ENCODE measurements at regions not wholly inside any gene's neighbourhood (a gene's known extent, or its start where the extent isn't known, plus 50 kb on each side); places are given as distances from the start of the nearest gene placed in this dataset.
A peak's percentile ranks its signal among the peaks of the same experiment; 100 is the strongest.
"Not testable (repeated sequence)": the region's sequence is repeated elsewhere in the genome, so short reads cannot be mapped to it uniquely, and the experiment has no call there.

DNA sequence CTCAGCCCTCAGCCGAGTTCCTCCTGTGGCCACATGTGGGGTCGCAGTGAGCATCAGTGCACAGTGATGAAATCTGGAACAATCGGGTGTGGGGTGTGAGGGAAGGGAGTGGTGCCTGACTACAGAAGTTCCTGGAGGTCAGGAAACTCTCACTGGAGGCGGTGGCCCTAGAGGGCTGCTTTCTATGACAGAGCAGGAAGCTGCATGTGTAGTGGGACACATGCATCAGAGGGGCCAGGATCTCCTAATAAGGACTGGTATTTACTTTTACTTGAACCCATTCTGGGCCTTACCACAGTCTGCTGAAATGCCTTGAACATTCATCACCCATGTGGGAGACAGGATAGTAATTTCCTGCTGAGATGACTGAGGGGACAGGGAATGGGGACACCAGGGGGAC lies 952.0 kb downstream of the SPATA31A6 start:
- H3K4me3 ChIP-seq (ENCODE audit: severe bottlenecking); H3K27me3 ChIP-seq (ENCODE audit: insufficient read depth, poor library complexity, severe bottlenecking); DNase-seq (ENCODE audit: low spot score); H3K36me3 ChIP-seq (ENCODE audit: low read depth); H3K27ac ChIP-seq (ENCODE audit: poor library complexity, severe bottlenecking); H3K9me3 ChIP-seq (ENCODE audit: severe bottlenecking); ATAC-seq (ENCODE audit: low read depth): not testable (repeated sequence)
- peaks cover 19% of the 10 kb centered on the region for H3K4me1 ChIP-seq (ENCODE audit: insufficient read depth, poor library complexity, severe bottlenecking)

DNA sequence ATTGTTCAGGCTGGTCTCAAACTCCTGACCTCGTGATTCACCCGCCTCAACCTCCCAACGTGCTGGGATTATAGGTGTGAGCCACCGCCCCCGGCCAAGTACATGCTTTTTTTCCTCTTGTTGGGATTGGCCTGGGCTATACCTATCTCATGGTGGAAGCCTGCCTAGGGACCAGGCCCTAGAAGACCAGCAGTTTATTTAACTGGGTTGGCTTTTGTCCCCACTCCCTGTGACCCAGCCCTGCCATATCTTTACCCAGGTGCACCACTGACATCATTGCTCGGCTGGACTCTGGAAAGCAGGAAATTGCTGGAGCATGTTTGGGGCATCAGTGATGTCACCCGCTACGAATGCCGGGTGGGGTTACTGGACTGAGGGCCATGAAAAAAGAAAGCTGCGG lies 955.5 kb downstream of the SPATA31A6 start:
- Histone ChIP-seq H3K4me1 (ENCODE audit: insufficient read depth, poor library complexity, severe bottlenecking) (peaks cover 16% of the 10 kb centered on the region), H3K27ac (ENCODE audit: poor library complexity, severe bottlenecking) (peak overlapping the region; percentile 95)
- not testable (repeated sequence) for H3K36me3 ChIP-seq (ENCODE audit: low read depth); H3K9me3 ChIP-seq (ENCODE audit: severe bottlenecking); H3K27me3 ChIP-seq (ENCODE audit: insufficient read depth, poor library complexity, severe bottlenecking); ATAC-seq (ENCODE audit: low read depth); DNase-seq (ENCODE audit: low spot score); H3K4me3 ChIP-seq (ENCODE audit: severe bottlenecking)

DNA sequence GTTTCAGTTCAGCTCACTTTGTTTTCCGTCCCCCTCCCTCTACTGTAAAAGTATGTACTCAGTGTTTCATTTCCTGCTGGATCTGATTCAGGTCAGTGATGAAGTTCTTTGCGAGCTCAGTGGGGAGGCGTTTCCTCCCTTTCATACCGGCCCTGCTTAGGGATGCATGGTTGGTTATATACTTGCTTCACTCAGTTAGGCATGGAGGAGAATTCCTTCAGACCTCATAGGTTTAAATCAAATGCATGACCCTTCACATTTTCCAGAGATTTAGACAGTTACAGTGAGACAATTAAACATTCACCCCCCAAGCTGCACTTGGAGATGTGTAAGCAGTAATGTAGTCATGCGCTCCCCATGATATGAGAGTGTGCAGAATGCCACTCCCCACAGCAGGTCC lies 955.9 kb downstream of the SPATA31A6 start:
- not testable (repeated sequence) for H3K27me3 ChIP-seq (ENCODE audit: insufficient read depth, poor library complexity, severe bottlenecking); ATAC-seq (ENCODE audit: low read depth); H3K9me3 ChIP-seq (ENCODE audit: severe bottlenecking); H3K4me3 ChIP-seq (ENCODE audit: severe bottlenecking); DNase-seq (ENCODE audit: low spot score); H3K36me3 ChIP-seq (ENCODE audit: low read depth)
- Histone ChIP-seq H3K4me1 (ENCODE audit: insufficient read depth, poor library complexity, severe bottlenecking) (peaks cover 16% of the 10 kb centered on the region), H3K27ac (ENCODE audit: poor library complexity, severe bottlenecking) (peak overlapping the region; percentile 95)

DNA sequence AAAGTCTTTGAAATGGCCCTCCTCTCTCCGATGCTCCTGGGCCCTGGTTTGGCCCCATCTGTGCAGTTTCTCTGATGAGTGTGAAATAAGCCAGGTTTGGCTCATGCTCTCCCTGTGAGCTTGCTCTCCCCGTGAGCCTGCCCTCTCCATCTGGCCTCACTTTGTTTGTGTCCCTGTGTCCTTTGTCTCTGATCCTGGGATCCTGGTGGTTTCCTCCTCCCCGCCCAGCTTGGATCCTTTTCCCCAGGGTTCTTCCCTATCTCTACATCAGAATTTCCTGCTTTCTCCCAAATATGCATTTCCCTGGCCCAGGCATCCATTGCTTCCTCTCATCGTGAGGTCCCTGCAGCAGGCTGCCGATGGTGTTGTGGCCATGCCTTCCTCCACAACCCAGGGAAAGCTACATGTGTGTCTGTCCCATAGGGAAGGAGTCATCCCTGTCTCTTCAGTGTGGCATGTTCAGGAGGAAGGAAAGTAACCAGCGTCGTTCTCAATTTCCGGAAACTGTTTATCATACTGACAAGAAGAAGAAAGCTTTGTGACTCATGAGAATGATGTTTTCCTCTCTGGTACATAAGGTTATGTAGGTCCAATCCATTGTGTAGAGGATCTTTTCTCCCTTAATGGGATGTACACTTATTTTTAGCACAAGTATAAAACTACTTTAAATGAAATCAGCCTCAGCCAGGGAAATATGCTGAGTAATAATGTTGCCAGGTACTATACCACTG lies 956.6 kb downstream of the SPATA31A6 start:
- not testable (repeated sequence) for ATAC-seq (ENCODE audit: low read depth); DNase-seq (ENCODE audit: low spot score)

More for the DNA sequence above, 956.6 kb downstream of the SPATA31A6 start:
- Histone ChIP-seq H3K27ac (ENCODE audit: poor library complexity, severe bottlenecking) (peak overlapping the region; percentile 95), H3K4me1 (ENCODE audit: insufficient read depth, poor library complexity, severe bottlenecking) (peaks cover 16% of the 10 kb centered on the region)
- H3K4me3 ChIP-seq (ENCODE audit: severe bottlenecking); H3K36me3 ChIP-seq (ENCODE audit: low read depth); H3K9me3 ChIP-seq (ENCODE audit: severe bottlenecking); H3K27me3 ChIP-seq (ENCODE audit: insufficient read depth, poor library complexity, severe bottlenecking): not testable (repeated sequence)
